CD14-positive monocyte (primary cell): ENCODE measurements at regions not wholly inside any gene's neighbourhood (a gene's known extent, or its start where the extent isn't known, plus 50 kb on each side); places are given as distances from the start of the nearest gene placed in this dataset.

ENCODE experiments used
- DNase-seq, 3 donors: peaks; one replicate each; pipeline ENCODE4 v3.0.0-alpha.2; 2011 to 2022
- H2AFZ ChIP-seq: 2 replicates; pipeline ENCODE4 v1.6.0; 2012; ENCODE audit warnings: mild to moderate bottlenecking, low read depth, low read length, inconsistent platforms; ENCODE audit not compliant: insufficient read depth, poor library complexity, severe bottlenecking
- H3K27ac ChIP-seq, 2 donors: 1 replicate in 1 of 2; 2 replicates in 1 of 2; pipeline ENCODE4 v1.5.1; 2012 to 2013; ENCODE audit warnings: low read length in 2 of 2, control low read depth in 1 of 2, inconsistent platforms in 1 of 2, low read depth in 1 of 2, mild to moderate bottlenecking in 1 of 2
- H3K27me3 ChIP-seq, 2 donors: one replicate each; pipeline versions ENCODE4 v1.6.0 to v1.6.1; 2011 to 2013; ENCODE audit warnings: low read length in 2 of 2; ENCODE audit not compliant: control insufficient read depth in 2 of 2, insufficient read depth in 2 of 2
- H3K36me3 ChIP-seq, 2 donors: replicated peaks in 1 of 2; 1 replicate in 1 of 2; 2 replicates in 1 of 2; pipeline versions ENCODE4 v1.5.1 to v1.6.1; 2012 to 2013; ENCODE audit warnings: low read length in 2 of 2, control low read depth in 1 of 2, inconsistent platforms in 1 of 2, mild to moderate bottlenecking in 1 of 2; ENCODE audit not compliant: insufficient read depth in 2 of 2, control insufficient read depth in 1 of 2
- H3K4me1 ChIP-seq, 2 donors: 1 replicate in 1 of 2; 2 replicates in 1 of 2; pipeline versions ENCODE4 v1.5.1 to v1.6.1; 2012 to 2013; ENCODE audit warnings: low read length in 2 of 2, control low read depth in 1 of 2, inconsistent platforms in 1 of 2, mild to moderate bottlenecking in 1 of 2, moderate library complexity in 1 of 2; ENCODE audit not compliant: insufficient read depth in 2 of 2, control insufficient read depth in 1 of 2
- H3K4me2 ChIP-seq: replicated peaks from 2 replicates; pipeline ENCODE3; 2012; ENCODE audit warnings: low read length, moderate library complexity, mild to moderate bottlenecking; ENCODE audit not compliant: poor library complexity, severe bottlenecking; ENCODE audit errors: extremely low read depth
- H3K4me3 ChIP-seq, 3 experiments: fragments of 200-600 bp in 1 of 3; sonication (generic) in 1 of 3; replicated peaks in 1 of 3; 1 replicate in 2 of 3; 2 replicates in 1 of 3; pipeline ENCODE4 v1.5.1; 2011 to 2013; ENCODE audit warnings: low read length in 3 of 3, mild to moderate bottlenecking in 3 of 3, control low read depth in 2 of 3, low read depth in 2 of 3, inconsistent platforms in 1 of 3, moderate library complexity in 1 of 3
- H3K79me2 ChIP-seq: 2 replicates; pipeline ENCODE4 v1.6.0; 2012; ENCODE audit warnings: mild to moderate bottlenecking, control low read depth, inconsistent platforms, low read length, moderate library complexity; ENCODE audit not compliant: insufficient read depth
- H3K9ac ChIP-seq: 2 replicates; pipeline ENCODE4 v1.6.0; 2017; ENCODE audit warnings: low read length, mild to moderate bottlenecking; ENCODE audit not compliant: insufficient read depth, poor library complexity, severe bottlenecking
- H3K9me3 ChIP-seq, 2 donors: replicated peaks in 1 of 2; 1 replicate in 1 of 2; 2 replicates in 1 of 2; pipeline versions ENCODE4 v1.5.1 to v1.6.1; 2012 to 2013; ENCODE audit warnings: low read length in 2 of 2, control low read depth in 1 of 2; ENCODE audit not compliant: control insufficient read depth in 1 of 2, insufficient read depth in 1 of 2
- H4K20me1 ChIP-seq: 2 replicates; pipeline ENCODE4 v1.6.0; 2012; ENCODE audit warnings: mild to moderate bottlenecking, low read length, control low read depth, moderate library complexity; ENCODE audit not compliant: insufficient read depth
- H3K27ac Mint-ChIP-seq, 7 donors: one replicate each; pipeline ENCODE4 v1.8.0; 2020; ENCODE audit warnings: mild to moderate bottlenecking in 7 of 7, mixed read lengths in 7 of 7, moderate library complexity in 6 of 7, inconsistent platforms in 2 of 7
- H3K27me3 Mint-ChIP-seq, 3 donors: one replicate each; pipeline ENCODE4 v1.8.0; 2021 to 2022; ENCODE audit warnings: low read depth in 3 of 3, mild to moderate bottlenecking in 3 of 3, mixed read lengths in 3 of 3, moderate library complexity in 3 of 3, inconsistent platforms in 1 of 3
- H3K36me3 Mint-ChIP-seq, 2 donors: one replicate each; pipeline ENCODE4 v1.8.0; 2020; ENCODE audit warnings: mixed read lengths in 2 of 2, inconsistent platforms in 1 of 2, mild to moderate bottlenecking in 1 of 2
- H3K4me1 Mint-ChIP-seq: one replicate; pipeline ENCODE4 v1.8.0; 2020; ENCODE audit warnings: mild to moderate bottlenecking, mixed read lengths
- H3K4me3 Mint-ChIP-seq, 2 donors: one replicate each; pipeline ENCODE4 v1.8.0; 2020; ENCODE audit warnings: mild to moderate bottlenecking in 2 of 2, mixed read lengths in 2 of 2, moderate library complexity in 1 of 2
- H3K9me3 Mint-ChIP-seq, 7 donors: one replicate each; pipeline ENCODE4 v1.8.0; 2020 to 2022; ENCODE audit warnings: mixed read lengths in 7 of 7, mild to moderate bottlenecking in 6 of 7, moderate library complexity in 6 of 7, inconsistent platforms in 2 of 7
- CTCF ChIP-seq: fragments of 200-600 bp; IDR thresholded peaks from one replicate; pipeline ENCODE4 v1.8.0; 2022; ENCODE audit warnings: antibody characterized with exemption, mild to moderate bottlenecking
- WGBS: methylation state at CpG from one replicate; pipeline ENCODE4 v1.1.5; 2013; ENCODE audit warnings: missing lambda C conversion rate; ENCODE audit not compliant: insufficient coverage; 5-methylcytosine and 5-hydroxymethylcytosine counted together
- intact Hi-C, 2 donors: fragments of 100-400 bp; cut with micrococcal nuclease; formaldehyde crosslinking; loops; one replicate each; pipeline versions ENCODE4 v1.15.0 to v1.15.1; 2023

DNA sequence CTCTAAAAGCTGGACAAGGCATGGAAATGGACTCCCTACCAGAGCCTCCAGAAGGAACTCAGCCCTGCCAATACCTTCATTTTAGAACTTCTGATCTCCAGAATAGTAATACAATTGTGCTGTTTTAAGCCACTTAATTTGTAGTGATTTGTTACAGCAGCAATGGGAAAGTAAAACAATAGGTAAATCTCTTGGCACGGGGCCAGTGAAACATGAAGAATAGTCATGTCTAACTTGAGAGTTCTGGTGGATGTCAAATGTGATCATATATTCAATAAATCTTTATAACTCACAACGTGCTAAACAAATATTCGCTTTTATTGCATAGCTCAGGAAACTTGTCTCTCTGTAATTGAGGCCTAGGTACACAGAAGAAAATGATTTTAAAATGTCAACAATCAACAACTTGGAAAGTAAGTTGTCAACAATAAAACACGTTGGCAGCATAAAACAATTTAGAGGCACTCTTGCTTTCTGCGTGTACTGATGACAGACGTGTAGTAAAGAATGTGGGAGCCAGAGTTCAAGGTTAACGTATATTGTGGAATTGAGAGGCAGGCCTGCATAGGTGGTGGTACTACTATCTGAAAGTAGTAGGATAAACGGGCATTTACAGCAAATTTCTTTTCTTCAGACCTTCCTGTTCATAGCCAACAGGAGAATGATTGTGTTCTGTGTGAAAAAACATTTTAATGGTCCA is 140.5 kb upstream of the OPRM1 start:
- H3K36me3 ChIP-seq = no peaks in the 10 kb centered on the region
- H3K9me3 Mint-ChIP-seq = peaks cover 0 to 10% (median 4%) of the 10 kb centered on the region in 7 donors
- WGBS = 100% methylated on average over 3 of the region's 8 CpGs
- H3K27ac Mint-ChIP-seq = no peak overlapping the region
- no peaks in the 10 kb centered on the region for H3K36me3 Mint-ChIP-seq
- H3K4me1 ChIP-seq = no peaks in the 10 kb centered on the region
- no peak overlapping the region for H3K4me3 ChIP-seq
- peaks cover 12 to 16% of the 10 kb centered on the region in 2 donors for H3K9me3 ChIP-seq
- H3K4me2 ChIP-seq = no peak overlapping the region
- DNase-seq = no peak
- H3K27ac ChIP-seq = no peak overlapping the region
- H3K27me3 Mint-ChIP-seq = no peaks in the 10 kb centered on the region
- no peak for TF ChIP-seq CTCF
- H3K27me3 ChIP-seq = no peaks in the 10 kb centered on the region
- H3K4me1 Mint-ChIP-seq = no peaks in the 10 kb centered on the region
- intact Hi-C loops = no loop called here
- H3K79me2 ChIP-seq = no peaks in the 10 kb centered on the region
- H3K4me3 Mint-ChIP-seq = no peak overlapping the region
- H2AFZ ChIP-seq = no peak overlapping the region
- no peaks in the 10 kb centered on the region for H4K20me1 ChIP-seq
- no peak overlapping the region for H3K9ac ChIP-seq

DNA sequence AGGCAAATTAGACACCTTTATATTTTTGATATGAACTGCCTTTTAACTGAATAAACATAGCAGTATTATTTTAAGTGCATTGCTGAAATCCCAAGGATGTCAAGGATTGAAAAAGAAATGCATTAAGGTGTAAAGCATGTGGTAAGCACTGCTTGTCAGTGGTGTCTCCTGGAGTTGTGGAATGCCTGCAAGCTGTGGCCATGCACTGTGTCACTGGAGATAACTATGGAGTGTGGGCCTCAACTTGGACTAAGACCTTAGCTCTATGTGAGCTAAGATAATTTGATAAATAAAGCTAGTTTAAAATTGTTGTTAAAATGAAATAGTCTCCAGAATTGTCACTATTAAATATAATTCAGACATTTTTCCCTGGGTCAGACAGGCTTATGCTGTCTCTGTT is 156.6 kb upstream of the OPRM1 start:
- no peak overlapping the region for H3K4me3 ChIP-seq
- no peaks in the 10 kb centered on the region for H3K27me3 ChIP-seq
- no peak overlapping the region for H3K9ac ChIP-seq
- H4K20me1 ChIP-seq = no peaks in the 10 kb centered on the region
- Mint-ChIP-seq H3K36me3 (no peaks in the 10 kb centered on the region), H3K4me1 (no peaks in the 10 kb centered on the region), H3K4me3 (no peak overlapping the region), H3K27me3 (peaks cover 0 to 1% (median 0%) of the 10 kb centered on the region in 3 donors), H3K27ac (no peak overlapping the region), H3K9me3 (peaks cover 0 to 14% (median 2%) of the 10 kb centered on the region in 7 donors)
- intact Hi-C loops = no loop called here
- no peak overlapping the region for H2AFZ ChIP-seq
- no peak overlapping the region for H3K27ac ChIP-seq
- no peaks in the 10 kb centered on the region for H3K36me3 ChIP-seq
- H3K4me1 ChIP-seq = no peaks in the 10 kb centered on the region
- no peak for TF ChIP-seq CTCF
- H3K4me2 ChIP-seq = no peak overlapping the region
- H3K9me3 ChIP-seq = peaks cover 0 to 13% of the 10 kb centered on the region in 2 donors
- no peaks in the 10 kb centered on the region for H3K79me2 ChIP-seq
- DNase-seq = no peak
